B cell (primary cell): ENCODE measurements at regions not wholly inside any gene's neighbourhood (a gene's known extent, or its start where the extent isn't known, plus 50 kb on each side); places are given as distances from the start of the nearest gene placed in this dataset.

Experiments
- ATAC-seq: fragments of 200-7000 bp; cut with Tn5 transposase; one replicate; pipeline ENCODE4 v1.10.0; 2021; ENCODE audit warnings: low read depth, mild to moderate bottlenecking, moderate number of reproducible peaks, moderate library complexity
- CTCF ChIA-PET: fragments of 350-600 bp; sonication (Branson Sonifier 250); formaldehyde crosslinking; loops from one replicate; lab custom pipeline; 2021; ENCODE audit warnings: antibody characterized with exemption, inconsistent platforms; lab: Charles Lee
- POLR2A ChIA-PET: fragments of 350-600 bp; sonication (Branson Sonifier 250); formaldehyde crosslinking; loops from one replicate; lab custom pipeline; 2021; ENCODE audit warnings: antibody characterized with exemption; lab: Charles Lee
- DNase-seq: peaks from one replicate; pipeline ENCODE4 v3.0.0; 2013
- H2AFZ ChIP-seq: 2 replicates; pipeline ENCODE4 v1.6.1; 2012; ENCODE audit warnings: mild to moderate bottlenecking, low read depth, low read length; ENCODE audit not compliant: insufficient read depth, poor library complexity, severe bottlenecking
- H3K27ac ChIP-seq, 2 donors: 1 replicate in 1 of 2; 2 replicates in 1 of 2; pipeline ENCODE4 v1.5.1; 2012 to 2013; ENCODE audit warnings: low read length in 2 of 2, mild to moderate bottlenecking in 2 of 2, moderate library complexity in 1 of 2
- H3K27me3 ChIP-seq, 4 experiments: fragments of 200-600 bp in 1 of 4; sonication (generic) in 1 of 4; replicated peaks in 1 of 4; 1 replicate in 2 of 4; 2 replicates in 2 of 4; pipeline versions ENCODE4 v1.6.1 to v1.7.0; 2013 to 2016; ENCODE audit warnings: low read length in 3 of 4, mild to moderate bottlenecking in 2 of 4, mixed read lengths in 1 of 4, moderate library complexity in 1 of 4; ENCODE audit not compliant: insufficient read depth in 4 of 4, control insufficient read depth in 3 of 4; ENCODE audit errors: control extremely low read depth in 1 of 4
- H3K36me3 ChIP-seq, 2 experiments: replicated peaks in 1 of 2; 1 replicate in 1 of 2; 2 replicates in 1 of 2; pipeline versions ENCODE4 v1.6.1 to v1.7.1; 2013; ENCODE audit warnings: low read length in 1 of 2; ENCODE audit not compliant: insufficient read depth in 2 of 2, control insufficient read depth in 1 of 2; ENCODE audit errors: control extremely low read depth in 1 of 2, extremely low read depth in 1 of 2
- H3K4me1 ChIP-seq, 2 donors: fragments of 200-600 bp in 1 of 2; sonication (generic) in 1 of 2; 1 replicate in 1 of 2; 2 replicates in 1 of 2; pipeline versions ENCODE4 v1.5.1 to v1.6.1; 2013 to 2017; ENCODE audit warnings: low read length in 2 of 2; ENCODE audit not compliant: control insufficient read depth in 2 of 2, insufficient read depth in 2 of 2
- H3K4me2 ChIP-seq: replicated peaks from 2 replicates; pipeline ENCODE3; 2012; ENCODE audit warnings: mild to moderate bottlenecking, low read depth, low read length; ENCODE audit not compliant: poor library complexity, severe bottlenecking
- H3K4me3 ChIP-seq, 5 experiments: fragments of 200-600 bp in 1 of 5; sonication (generic) in 1 of 5; 1 replicate in 3 of 5; 2 replicates in 2 of 5; pipeline versions ENCODE4 v1.5.1 to v1.7.0; 2011 to 2016; ENCODE audit warnings: low read length in 4 of 5, mild to moderate bottlenecking in 4 of 5, low read depth in 2 of 5, control low read depth in 1 of 5, moderate library complexity in 1 of 5; ENCODE audit not compliant: insufficient read depth in 1 of 5; ENCODE audit errors: control extremely low read depth in 1 of 5, extremely low read depth in 1 of 5
- H3K79me2 ChIP-seq: fragments of 200-600 bp; sonication (generic); one replicate; pipeline ENCODE4 v1.6.0; 2016; ENCODE audit warnings: low read length; ENCODE audit not compliant: control insufficient read depth, insufficient read depth
- H3K9ac ChIP-seq: fragments of 200-600 bp; sonication (generic); 2 replicates; pipeline ENCODE4 v1.6.1; 2017; ENCODE audit warnings: mild to moderate bottlenecking, low read length, moderate library complexity
- H3K9me3 ChIP-seq, 3 donors: one replicate each; pipeline versions ENCODE4 v1.6.1 to v1.7.1; 2013; ENCODE audit warnings: low read length in 2 of 3; ENCODE audit not compliant: control insufficient read depth in 2 of 3, insufficient read depth in 1 of 3; ENCODE audit errors: control extremely low read depth in 1 of 3
- H4K20me1 ChIP-seq: 2 replicates; pipeline ENCODE4 v1.6.0; 2012; ENCODE audit warnings: mild to moderate bottlenecking, low read length; ENCODE audit not compliant: insufficient read depth, control insufficient read depth, poor library complexity, severe bottlenecking
- H3K27ac Mint-ChIP-seq: one replicate; pipeline ENCODE4 v1.8.0; 2021; ENCODE audit warnings: mixed read lengths
- H3K27me3 Mint-ChIP-seq: one replicate; pipeline ENCODE4 v1.8.0; 2021; ENCODE audit warnings: mixed read lengths
- H3K4me1 Mint-ChIP-seq: one replicate; pipeline ENCODE4 v1.8.0; 2021; ENCODE audit warnings: mixed read lengths
- H3K4me3 Mint-ChIP-seq: one replicate; pipeline ENCODE4 v1.8.0; 2021; ENCODE audit warnings: mixed read lengths
- H3K9me3 Mint-ChIP-seq: one replicate; pipeline ENCODE4 v1.8.0; 2022; ENCODE audit warnings: mixed read lengths; ENCODE audit not compliant: insufficient read depth
- CTCF ChIP-seq: fragments of 200-600 bp; IDR thresholded peaks from one replicate; pipeline ENCODE4 v1.8.0; 2022; ENCODE audit warnings: antibody characterized with exemption, mild to moderate bottlenecking
- EZH2 ChIP-seq: IDR thresholded peaks from 2 replicates; pipeline ENCODE4 v1.6.1; 2012; ENCODE audit warnings: borderline replicate concordance, low read depth, mild to moderate bottlenecking, moderate library complexity, low read length; ENCODE audit not compliant: insufficient read depth, poor library complexity, severe bottlenecking
- WGBS: methylation state at CpG from one replicate; pipeline ENCODE4 v1.1.5; 2013; ENCODE audit warnings: missing lambda C conversion rate; ENCODE audit not compliant: insufficient coverage; 5-methylcytosine and 5-hydroxymethylcytosine counted together
- intact Hi-C: fragments of 100-400 bp; cut with micrococcal nuclease; formaldehyde crosslinking; loops from one replicate; pipeline ENCODE4 v1.10.0; 2022

- no peak overlapping the region for H3K4me3 ChIP-seq
- DNase-seq: no peak
- intact Hi-C loops: no loop called here
- H4K20me1 ChIP-seq: no peaks in the 10 kb centered on the region
- H3K36me3 ChIP-seq: no peaks in the 10 kb centered on the region
- H3K27ac Mint-ChIP-seq: no peak overlapping the region
- H3K9me3 Mint-ChIP-seq: peaks cover 8% of the 10 kb centered on the region
- no peaks in the 10 kb centered on the region for H3K4me1 ChIP-seq
- no peaks in the 10 kb centered on the region for H3K4me1 Mint-ChIP-seq
- no peaks in the 10 kb centered on the region for H3K27me3 ChIP-seq
- H3K9me3 ChIP-seq: peaks cover 0 to 2% (median 0%) of the 10 kb centered on the region in 3 donors
- WGBS: 100% methylated on average over 1 of the region's 2 CpGs
- POLR2A ChIA-PET: no interaction called here
- no peaks in the 10 kb centered on the region for H3K27me3 Mint-ChIP-seq
- H3K27ac ChIP-seq: no peak overlapping the region
- ATAC-seq: no peak
- H3K4me3 Mint-ChIP-seq: no peak overlapping the region
- no peak overlapping the region for H2AFZ ChIP-seq
- TF ChIP-seq CTCF: no peak
- no peak for TF ChIP-seq EZH2
- H3K4me2 ChIP-seq: no peak overlapping the region
- CTCF ChIA-PET: no interaction called here
- H3K9ac ChIP-seq: no peak overlapping the region
- H3K79me2 ChIP-seq: no peaks in the 10 kb centered on the region
These were observed 478.6 kb downstream of the LIG4 start for GRCh38 chr13:107736731-107737130.

- no peaks in the 10 kb centered on the region for H3K4me1 Mint-ChIP-seq
- peaks cover 8% of the 10 kb centered on the region for H3K9me3 Mint-ChIP-seq
- Histone ChIP-seq H3K36me3 (no peaks in the 10 kb centered on the region), H3K4me2 (no peak overlapping the region), H3K9ac (no peak overlapping the region), H3K27me3 (no peaks in the 10 kb centered on the region), H4K20me1 (no peaks in the 10 kb centered on the region), H3K4me3 (no peak overlapping the region), H3K79me2 (no peaks in the 10 kb centered on the region), H3K9me3 (peaks cover 0 to 2% (median 0%) of the 10 kb centered on the region in 3 donors), H3K27ac (no peak overlapping the region), H2AFZ (no peak overlapping the region), H3K4me1 (no peaks in the 10 kb centered on the region)
- CTCF ChIA-PET: no interaction called here
- POLR2A ChIA-PET: no interaction called here
- no peak overlapping the region for H3K27ac Mint-ChIP-seq
- no peak for TF ChIP-seq EZH2
- TF ChIP-seq CTCF: no peak
- WGBS: 95% methylated on average over 5 of the region's 11 CpGs
- intact Hi-C loops: no loop called here
- no peak for ATAC-seq
- no peak for DNase-seq
- no peaks in the 10 kb centered on the region for H3K27me3 Mint-ChIP-seq
- H3K4me3 Mint-ChIP-seq: no peak overlapping the region
These were observed 479.2 kb downstream of the LIG4 start for GRCh38 chr13:107736170-107736569.
